SK-N-SH treated with all-trans-retinoic acid at 6 μM for 48 hours (cell line): ENCODE measurements at regions not wholly inside any gene's neighbourhood (a gene's known extent, or its start where the extent isn't known, plus 50 kb on each side); places are given as distances from the start of the nearest gene placed in this dataset.

Experiments
- CREB5 ChIP-seq: fragments of 250-450 bp; sonication (Bioruptor Pico); IDR thresholded peaks from 2 replicates; pipeline ENCODE4 v1.5.1; 2020; ENCODE audit warnings: low read depth, mild to moderate bottlenecking, moderate library complexity
- CSDC2 ChIP-seq: fragments of 250-450 bp; sonication (Bioruptor Pico); IDR thresholded peaks from 2 replicates; pipeline ENCODE4 v1.5.0; 2020; ENCODE audit warnings: mild to moderate bottlenecking, moderate library complexity
- CSRNP3 ChIP-seq: fragments of 250-450 bp; sonication (Bioruptor Pico); IDR thresholded peaks from 2 replicates; pipeline ENCODE4 v1.5.1; 2021; ENCODE audit warnings: mild to moderate bottlenecking, moderate library complexity
- GLIS3 ChIP-seq: fragments of 250-450 bp; sonication (Bioruptor Pico); IDR thresholded peaks from 2 replicates; pipeline ENCODE4 v1.5.0; 2020; ENCODE audit warnings: mild to moderate bottlenecking, moderate library complexity
- PATZ1 ChIP-seq: fragments of 250-450 bp; sonication (Bioruptor Pico); IDR thresholded peaks from 2 replicates; pipeline ENCODE4 v1.8.0; 2020; ENCODE audit warnings: mild to moderate bottlenecking, moderate library complexity, borderline replicate concordance
- ZFP30 ChIP-seq: fragments of 450-650 bp; formaldehyde crosslinking; IDR thresholded peaks from 2 replicates; pipeline ENCODE4 v1.5.0; 2022; ENCODE audit warnings: mild to moderate bottlenecking, moderate library complexity

GRCh38 chr16:79278506-79278905 lies 322.0 kb downstream of the MAF start:
- TF ChIP-seq GLIS3 (CRISPR knock-in tag): no peak
- no peak for TF ChIP-seq PATZ1 (CRISPR knock-in tag)
- no peak for TF ChIP-seq CSDC2 (CRISPR knock-in tag)
- TF ChIP-seq CREB5: no peak
- TF ChIP-seq ZFP30 (CRISPR knock-in tag): no peak
- no peak for TF ChIP-seq CSRNP3 (CRISPR knock-in tag)
